ENCODE measurements at regions not wholly inside any gene's neighbourhood (a gene's known extent, or its start where the extent isn't known, plus 50 kb on each side); places are given as distances from the start of the nearest gene placed in this dataset.

DNA sequence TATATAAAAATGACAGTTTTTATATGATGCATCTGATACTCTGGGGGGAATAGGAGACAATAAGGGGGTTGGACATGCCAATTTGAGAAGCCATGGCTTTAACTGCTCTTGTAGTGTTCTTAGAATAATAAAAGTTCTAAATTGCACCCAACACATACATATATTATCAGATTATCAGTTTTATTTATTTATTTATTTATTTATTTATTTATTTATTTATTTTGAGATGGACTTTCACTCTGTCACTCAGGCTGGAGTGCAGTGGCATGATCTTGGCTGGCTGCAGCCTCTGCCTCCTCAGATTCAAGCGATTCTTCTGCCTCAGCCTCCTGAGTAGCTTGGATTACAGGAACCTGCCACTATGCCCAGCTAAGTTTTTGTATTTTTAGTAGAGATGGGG, 356.8 kb downstream of the TLL1 start:
- Histone ChIP-seq H3K27me3 (ENCODE audit: control insufficient read depth, insufficient read depth, low read length) (no peaks in the 10 kb centered on the region), H3K4me3 (ENCODE audit: low read depth, low read length) (no peak overlapping the region), H3K9me3 (ENCODE audit: control insufficient read depth, insufficient read depth, low read length) (peaks cover 19% of the 10 kb centered on the region), H3K27ac (ENCODE audit: low read depth, low read length) (no peak overlapping the region)
- TF ChIP-seq, protein P1, sequence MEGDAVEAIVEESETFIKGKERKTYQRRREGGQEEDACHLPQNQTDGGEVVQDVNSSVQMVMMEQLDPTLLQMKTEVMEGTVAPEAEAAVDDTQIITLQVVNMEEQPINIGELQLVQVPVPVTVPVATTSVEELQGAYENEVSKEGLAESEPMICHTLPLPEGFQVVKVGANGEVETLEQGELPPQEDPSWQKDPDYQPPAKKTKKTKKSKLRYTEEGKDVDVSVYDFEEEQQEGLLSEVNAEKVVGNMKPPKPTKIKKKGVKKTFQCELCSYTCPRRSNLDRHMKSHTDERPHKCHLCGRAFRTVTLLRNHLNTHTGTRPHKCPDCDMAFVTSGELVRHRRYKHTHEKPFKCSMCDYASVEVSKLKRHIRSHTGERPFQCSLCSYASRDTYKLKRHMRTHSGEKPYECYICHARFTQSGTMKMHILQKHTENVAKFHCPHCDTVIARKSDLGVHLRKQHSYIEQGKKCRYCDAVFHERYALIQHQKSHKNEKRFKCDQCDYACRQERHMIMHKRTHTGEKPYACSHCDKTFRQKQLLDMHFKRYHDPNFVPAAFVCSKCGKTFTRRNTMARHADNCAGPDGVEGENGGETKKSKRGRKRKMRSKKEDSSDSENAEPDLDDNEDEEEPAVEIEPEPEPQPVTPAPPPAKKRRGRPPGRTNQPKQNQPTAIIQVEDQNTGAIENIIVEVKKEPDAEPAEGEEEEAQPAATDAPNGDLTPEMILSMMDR (IDR thresholded peaks at IDR 0.05; ENCODE audit: low read depth, low read length): no peak
- ChIA-PET CTCF (no interaction called here), POLR2A (no interaction called here)
- DNase-seq (ENCODE audit: low read depth, low spot score): no peak

DNA sequence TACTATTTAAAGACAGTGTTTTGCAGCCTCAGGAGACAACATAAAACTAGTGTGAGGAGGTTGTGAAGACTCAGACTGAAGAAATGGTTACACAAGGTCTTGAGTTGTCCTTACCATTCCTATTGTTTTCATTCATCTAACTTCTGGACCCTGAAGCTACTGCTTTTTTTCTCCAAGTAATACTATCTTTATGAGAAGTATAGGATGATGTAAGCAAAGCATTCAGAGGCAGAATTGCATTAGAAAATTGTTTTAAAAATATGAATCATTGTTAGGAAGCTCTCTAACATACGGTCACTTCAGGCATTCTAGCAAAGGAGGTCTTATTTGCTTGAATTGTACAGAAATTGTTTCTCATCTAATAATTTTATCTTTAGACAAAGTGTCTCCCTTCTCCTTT, 357.8 kb downstream of the TLL1 start:
- POLR2A ChIA-PET: no interaction called here
- Histone ChIP-seq H3K9me3 (ENCODE audit: control insufficient read depth, insufficient read depth, low read length) (peaks cover 19% of the 10 kb centered on the region), H3K4me3 (ENCODE audit: low read depth, low read length) (no peak overlapping the region), H3K27me3 (ENCODE audit: control insufficient read depth, insufficient read depth, low read length) (no peaks in the 10 kb centered on the region), H3K27ac (ENCODE audit: low read depth, low read length) (no peak overlapping the region)
- TF ChIP-seq, protein P1 (IDR thresholded peaks at IDR 0.05; ENCODE audit: low read depth, low read length): no peak
- CTCF ChIA-PET: no interaction called here
- DNase-seq (ENCODE audit: low read depth, low spot score): no peak

DNA sequence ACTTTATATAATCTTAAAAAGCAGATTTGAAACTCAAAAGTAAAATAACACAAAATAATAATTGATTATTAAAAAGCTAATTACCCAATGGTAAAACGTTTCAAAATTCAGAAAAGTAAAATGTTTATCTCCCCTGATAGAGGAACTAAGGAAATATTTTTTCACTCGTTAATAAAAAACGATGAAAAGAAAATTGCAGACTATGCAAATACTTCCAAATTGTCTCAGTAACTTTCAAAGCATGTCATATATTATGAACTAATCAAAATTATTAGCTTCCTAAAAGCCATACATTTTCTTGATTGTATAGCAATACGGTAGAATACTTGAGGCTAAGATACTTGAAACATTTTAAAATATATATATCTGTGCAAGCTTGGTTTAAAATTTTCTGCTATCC, 366.3 kb downstream of the TLL1 start:
- no peaks in the 10 kb centered on the region for H3K27me3 ChIP-seq (ENCODE audit: control insufficient read depth, insufficient read depth, low read length)
- ChIA-PET CTCF (no interaction called here), POLR2A (no interaction called here)
- TF ChIP-seq, protein P1 (IDR thresholded peaks at IDR 0.05; ENCODE audit: low read depth, low read length): no peak
- H3K27ac ChIP-seq (ENCODE audit: low read depth, low read length): no peak overlapping the region
- H3K9me3 ChIP-seq (ENCODE audit: control insufficient read depth, insufficient read depth, low read length): no peaks in the 10 kb centered on the region
- DNase-seq (ENCODE audit: low read depth, low spot score): no peak
- no peak overlapping the region for H3K4me3 ChIP-seq (ENCODE audit: low read depth, low read length)

DNA sequence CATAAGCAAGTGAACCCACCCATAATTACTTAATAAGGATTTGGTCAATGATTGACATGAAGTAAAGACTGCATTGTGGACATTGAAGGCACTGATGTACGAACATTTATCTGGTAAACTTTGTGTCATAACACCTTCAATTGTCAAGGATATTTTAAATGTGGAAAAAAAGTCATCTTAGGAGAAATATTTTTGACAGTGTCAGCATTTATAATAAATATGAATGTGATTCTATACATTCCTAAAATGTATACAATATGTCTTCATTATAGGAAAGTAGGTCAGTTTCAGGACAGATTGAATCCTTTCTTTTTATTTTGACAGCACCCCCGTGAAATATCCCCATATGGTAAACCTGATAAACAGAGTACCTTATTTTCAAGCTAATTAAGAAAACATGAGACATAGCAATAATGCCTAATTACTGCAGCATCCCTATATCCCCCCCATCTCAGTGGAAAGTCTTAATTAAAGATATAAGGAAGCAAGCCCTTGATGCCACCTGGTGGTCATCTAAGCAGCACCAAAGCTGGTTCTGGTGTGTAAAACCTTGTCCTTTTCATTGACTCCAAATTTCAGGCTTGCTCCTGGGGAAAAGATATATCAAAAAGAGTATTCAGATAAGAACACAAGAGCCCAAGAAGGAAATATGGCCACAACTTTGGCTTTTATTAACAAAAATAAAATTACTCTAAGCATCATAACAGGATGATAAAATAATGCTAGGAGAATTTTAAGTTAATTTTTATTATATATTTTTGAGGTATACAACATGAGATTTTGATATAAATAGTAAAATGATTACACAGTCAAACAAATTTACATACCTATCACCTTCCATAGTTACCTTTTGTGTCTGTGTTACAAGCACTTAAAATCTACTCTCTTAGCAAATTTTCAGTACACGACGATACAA, 379.7 kb downstream of the TLL1 start:
- Histone ChIP-seq H3K27ac (ENCODE audit: low read depth, low read length) (no peak overlapping the region), H3K4me3 (ENCODE audit: low read depth, low read length) (no peak overlapping the region), H3K9me3 (ENCODE audit: control insufficient read depth, insufficient read depth, low read length) (no peaks in the 10 kb centered on the region), H3K27me3 (ENCODE audit: control insufficient read depth, insufficient read depth, low read length) (no peaks in the 10 kb centered on the region)
- TF ChIP-seq, protein P1 (IDR thresholded peaks at IDR 0.05; ENCODE audit: low read depth, low read length): peak; percentile 31
- ChIA-PET CTCF (interaction anchor here (1.0 kb wide), 1 partner anchor 86 kb away, joined by 3 read pairs; no protein-coding TSS in a partner anchor), POLR2A (no interaction called here)
- no peak for DNase-seq (ENCODE audit: low read depth, low spot score)

DNA sequence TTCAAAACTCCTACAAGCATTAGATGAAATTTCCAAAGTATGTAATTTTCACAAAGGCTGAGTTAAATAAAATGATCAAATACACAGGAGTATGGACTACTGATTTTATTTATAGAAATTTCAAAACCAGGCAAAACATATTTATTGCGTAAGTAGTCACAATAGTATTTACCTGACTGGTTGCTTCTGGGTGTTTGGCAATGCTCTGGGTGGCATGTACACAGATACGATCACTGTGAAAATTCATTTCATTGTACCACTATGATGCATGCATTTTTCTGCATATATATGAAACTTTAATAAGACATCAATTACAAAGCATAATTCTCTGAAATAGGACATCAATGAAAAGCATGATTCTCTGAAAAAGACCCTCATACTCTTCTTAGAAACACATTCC, 384.2 kb downstream of the TLL1 start:
- DNase-seq (ENCODE audit: low read depth, low spot score): no peak

More for the DNA sequence above, 384.2 kb downstream of the TLL1 start:
- ChIA-PET CTCF (no interaction called here), POLR2A (no interaction called here)
- TF ChIP-seq, protein P1 (IDR thresholded peaks at IDR 0.05; ENCODE audit: low read depth, low read length): no peak
- Histone ChIP-seq H3K27me3 (ENCODE audit: control insufficient read depth, insufficient read depth, low read length) (no peaks in the 10 kb centered on the region), H3K4me3 (ENCODE audit: low read depth, low read length) (no peak overlapping the region), H3K27ac (ENCODE audit: low read depth, low read length) (no peak overlapping the region), H3K9me3 (ENCODE audit: control insufficient read depth, insufficient read depth, low read length) (no peaks in the 10 kb centered on the region; the same call in 1 of the 2 replicates)
